ENCODE measurements at regions not wholly inside any gene's neighbourhood (a gene's known extent, or its start where the extent isn't known, plus 50 kb on each side); places are given as distances from the start of the nearest gene placed in this dataset.

- Histone ChIP-seq H3K27ac (ENCODE audit: low read length) (no peak overlapping the region), H3K36me3 (replicated peaks; ENCODE audit: insufficient read depth, low read length) (no peaks in the 10 kb centered on the region), H3F3A (ENCODE audit: insufficient read depth, low read length) (no peaks in the 10 kb centered on the region), H4K20me1 (ENCODE audit: insufficient read depth, low read length) (no peaks in the 10 kb centered on the region), H3K4me3 (ENCODE audit: low read length) (no peak overlapping the region), H2AFZ (ENCODE audit: low read length) (no peak overlapping the region), H3K9ac (ENCODE audit: low read length) (no peak overlapping the region), H3K27me3 (replicated peaks; ENCODE audit: insufficient read depth, low read length) (no peaks in the 10 kb centered on the region), H3K9me2 (replicated peaks; ENCODE audit: insufficient read depth, low read length) (no peaks in the 10 kb centered on the region), H3K4me2 (ENCODE audit: low read depth, low read length) (no peak overlapping the region), H3K79me2 (ENCODE audit: low read length) (no peaks in the 10 kb centered on the region), H3K9me3 (replicated peaks; ENCODE audit: insufficient read depth, low read length) (no peaks in the 10 kb centered on the region), H3K4me1 (ENCODE audit: low read length) (no peaks in the 10 kb centered on the region)
- DNase-seq: no peak
- TF ChIP-seq EZH2 (optimal IDR thresholded peaks at IDR 0.05; ENCODE audit: low read depth, low read length): no peak
- no peak for TF ChIP-seq EZH2phosphoT487 (IDR thresholded peaks at IDR 0.05; ENCODE audit: low read length)
- TF ChIP-seq, protein P1, sequence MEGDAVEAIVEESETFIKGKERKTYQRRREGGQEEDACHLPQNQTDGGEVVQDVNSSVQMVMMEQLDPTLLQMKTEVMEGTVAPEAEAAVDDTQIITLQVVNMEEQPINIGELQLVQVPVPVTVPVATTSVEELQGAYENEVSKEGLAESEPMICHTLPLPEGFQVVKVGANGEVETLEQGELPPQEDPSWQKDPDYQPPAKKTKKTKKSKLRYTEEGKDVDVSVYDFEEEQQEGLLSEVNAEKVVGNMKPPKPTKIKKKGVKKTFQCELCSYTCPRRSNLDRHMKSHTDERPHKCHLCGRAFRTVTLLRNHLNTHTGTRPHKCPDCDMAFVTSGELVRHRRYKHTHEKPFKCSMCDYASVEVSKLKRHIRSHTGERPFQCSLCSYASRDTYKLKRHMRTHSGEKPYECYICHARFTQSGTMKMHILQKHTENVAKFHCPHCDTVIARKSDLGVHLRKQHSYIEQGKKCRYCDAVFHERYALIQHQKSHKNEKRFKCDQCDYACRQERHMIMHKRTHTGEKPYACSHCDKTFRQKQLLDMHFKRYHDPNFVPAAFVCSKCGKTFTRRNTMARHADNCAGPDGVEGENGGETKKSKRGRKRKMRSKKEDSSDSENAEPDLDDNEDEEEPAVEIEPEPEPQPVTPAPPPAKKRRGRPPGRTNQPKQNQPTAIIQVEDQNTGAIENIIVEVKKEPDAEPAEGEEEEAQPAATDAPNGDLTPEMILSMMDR (IDR thresholded peaks at IDR 0.05; ENCODE audit: low read length): no peak
These were observed 352.8 kb upstream of the SEMA6D start for GRCh38 chr15:47364230-47365141.

DNA sequence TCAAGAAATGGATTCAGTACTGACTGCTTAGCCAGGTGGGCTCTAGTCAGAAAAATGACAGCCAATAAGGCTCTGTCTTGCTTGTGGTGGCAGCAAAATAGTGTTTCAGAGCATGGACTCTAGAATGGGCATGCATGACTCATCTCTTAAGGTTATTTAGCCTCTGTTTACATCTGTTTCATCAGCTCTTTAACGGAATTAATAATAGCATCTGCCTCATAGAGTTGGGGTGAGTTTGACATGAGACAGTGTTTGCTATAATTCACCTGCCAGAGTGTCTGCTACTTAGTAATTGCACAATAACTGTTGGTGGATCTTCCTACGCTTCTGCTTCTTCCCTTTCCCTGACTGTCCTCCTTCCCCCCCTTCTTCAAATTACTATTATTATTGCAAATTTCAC lies 350.4 kb upstream of the SEMA6D start:
- Histone ChIP-seq H3K79me2 (ENCODE audit: low read length) (no peaks in the 10 kb centered on the region), H2AFZ (ENCODE audit: low read length) (no peak overlapping the region), H3K9me3 (replicated peaks; ENCODE audit: insufficient read depth, low read length) (no peaks in the 10 kb centered on the region), H4K20me1 (ENCODE audit: insufficient read depth, low read length) (no peaks in the 10 kb centered on the region), H3K27me3 (replicated peaks; ENCODE audit: insufficient read depth, low read length) (no peaks in the 10 kb centered on the region), H3K9me2 (replicated peaks; ENCODE audit: insufficient read depth, low read length) (no peaks in the 10 kb centered on the region), H3K36me3 (replicated peaks; ENCODE audit: insufficient read depth, low read length) (no peaks in the 10 kb centered on the region), H3K4me1 (ENCODE audit: low read length) (no peaks in the 10 kb centered on the region), H3F3A (ENCODE audit: insufficient read depth, low read length) (no peaks in the 10 kb centered on the region), H3K4me2 (ENCODE audit: low read depth, low read length) (no peak overlapping the region), H3K27ac (ENCODE audit: low read length) (no peak overlapping the region), H3K9ac (ENCODE audit: low read length) (no peak overlapping the region), H3K4me3 (ENCODE audit: low read length) (no peak overlapping the region)
- TF ChIP-seq EZH2 (optimal IDR thresholded peaks at IDR 0.05; ENCODE audit: low read depth, low read length) (no peak), EZH2phosphoT487 (IDR thresholded peaks at IDR 0.05; ENCODE audit: low read length) (no peak)
- TF ChIP-seq, protein P1 (IDR thresholded peaks at IDR 0.05; ENCODE audit: low read length): no peak
- no peak for DNase-seq

- TF ChIP-seq EZH2 (optimal IDR thresholded peaks at IDR 0.05; ENCODE audit: low read depth, low read length) (no peak), EZH2phosphoT487 (IDR thresholded peaks at IDR 0.05; ENCODE audit: low read length) (no peak)
- TF ChIP-seq, protein P1 (IDR thresholded peaks at IDR 0.05; ENCODE audit: low read length): no peak
- Histone ChIP-seq H2AFZ (ENCODE audit: low read length) (no peak overlapping the region), H3K9me2 (replicated peaks; ENCODE audit: insufficient read depth, low read length) (no peaks in the 10 kb centered on the region), H3K4me1 (ENCODE audit: low read length) (no peaks in the 10 kb centered on the region), H3K27me3 (replicated peaks; ENCODE audit: insufficient read depth, low read length) (no peaks in the 10 kb centered on the region), H3K4me3 (ENCODE audit: low read length) (no peak overlapping the region), H3K79me2 (ENCODE audit: low read length) (no peaks in the 10 kb centered on the region), H3K9me3 (replicated peaks; ENCODE audit: insufficient read depth, low read length) (no peaks in the 10 kb centered on the region), H3K4me2 (ENCODE audit: low read depth, low read length) (no peak overlapping the region), H3K27ac (ENCODE audit: low read length) (no peak overlapping the region), H3K9ac (ENCODE audit: low read length) (no peak overlapping the region), H3F3A (ENCODE audit: insufficient read depth, low read length) (no peaks in the 10 kb centered on the region), H4K20me1 (ENCODE audit: insufficient read depth, low read length) (no peaks in the 10 kb centered on the region), H3K36me3 (replicated peaks; ENCODE audit: insufficient read depth, low read length) (no peaks in the 10 kb centered on the region)
- DNase-seq: no peak
These were observed 349.4 kb upstream of the SEMA6D start for GRCh38 chr15:47367726-47368390.

All from MM.1S (cell line).